GM18867 (cell line): ENCODE measurements at regions not wholly inside any gene's neighbourhood (a gene's known extent, or its start where the extent isn't known, plus 50 kb on each side); places are given as distances from the start of the nearest gene placed in this dataset.
"Not testable (repeated sequence)": the region's sequence is repeated elsewhere in the genome, so short reads cannot be mapped to it uniquely, and the experiment has no call there.

Experiments used
- ATAC-seq: cut with Tn5 transposase; IDR thresholded peaks from one replicate; pipeline ENCODE4 v1.9.1; 2021; ENCODE audit warnings: mild to moderate bottlenecking, moderate library complexity; ENCODE audit not compliant: unreplicated experiment

- no peak for ATAC-seq
Observed at GRCh38 chr21:17682924-17683323, 70.2 kb upstream of the BTG3 start.

GRCh38 chr21:17679002-17679600 is 66.4 kb upstream of the BTG3 start:
- ATAC-seq = peak; percentile 94

GRCh38 chr21:17676930-17677329 is 64.2 kb upstream of the BTG3 start:
- not testable (repeated sequence) for ATAC-seq

GRCh38 chr21:17674106-17674505 is 61.4 kb upstream of the BTG3 start:
- no peak for ATAC-seq

GRCh38 chr21:17673261-17674020 is 60.7 kb upstream of the BTG3 start:
- no peak for ATAC-seq

GRCh38 chr21:17671733-17672132 is 59.0 kb upstream of the BTG3 start:
- no peak for ATAC-seq

GRCh38 chr21:17668479-17669140 is 55.9 kb upstream of the BTG3 start:
- ATAC-seq = no peak

GRCh38 chr21:17667256-17667655 is 54.6 kb upstream of the BTG3 start:
- no peak for ATAC-seq
